ENCODE measurements at regions not wholly inside any gene's neighbourhood (a gene's known extent, or its start where the extent isn't known, plus 50 kb on each side); places are given as distances from the start of the nearest gene placed in this dataset.

- DNase-seq (ENCODE audit: low read depth), result no peak
- no peak for TF ChIP-seq CTCF (IDR thresholded peaks at IDR 0.05; ENCODE audit: low read depth, low read length, missing control alignments)
- H3K4me3 ChIP-seq (ENCODE audit: low read depth, low read length), result no peak overlapping the region
Measured at GRCh38 chr5:135210286-135211055, 176.4 kb upstream of the PITX1 start.

DNA sequence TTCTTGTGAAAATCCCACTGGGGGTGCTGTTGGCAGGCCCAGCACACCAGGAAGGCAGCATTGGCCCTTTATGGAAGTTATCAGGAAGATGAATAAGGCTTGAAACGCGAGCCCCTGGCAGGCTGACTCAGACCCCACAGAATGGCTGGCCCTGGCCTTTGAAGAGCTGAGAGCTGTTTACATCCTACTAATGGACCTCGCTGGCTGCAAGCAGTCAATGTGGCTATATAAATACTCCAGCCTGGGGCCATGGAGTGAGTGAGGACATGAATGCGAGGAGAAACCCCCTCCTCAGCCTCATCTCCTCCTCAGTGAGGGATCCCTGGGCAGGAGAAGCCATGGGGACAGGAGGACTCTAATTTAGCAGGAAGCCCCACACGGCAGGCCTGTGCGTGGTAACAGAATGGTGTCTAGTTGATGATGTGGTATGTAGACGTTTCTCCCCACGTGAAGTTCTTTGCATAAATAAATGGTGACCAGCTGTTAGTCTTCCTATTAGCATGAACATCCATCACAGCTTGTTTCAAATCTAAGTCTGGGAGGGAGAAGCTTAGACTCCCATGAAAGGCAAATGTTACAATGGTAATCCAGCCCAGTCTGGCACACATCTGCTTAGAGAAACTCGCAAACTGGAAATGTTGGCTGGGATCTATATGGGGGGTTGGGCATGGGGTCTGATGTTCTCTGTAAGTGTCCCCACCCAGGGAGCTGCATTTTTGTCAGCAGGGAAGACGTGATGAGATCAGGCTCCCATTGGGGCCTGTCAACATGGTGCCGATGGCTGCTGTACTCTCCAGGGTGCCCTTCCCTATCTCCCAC, 175.1 kb upstream of the PITX1 start:
- DNase-seq (ENCODE audit: low read depth), result no peak
- TF ChIP-seq CTCF (IDR thresholded peaks at IDR 0.05; ENCODE audit: low read depth, low read length, missing control alignments), result no peak
- no peak overlapping the region for H3K4me3 ChIP-seq (ENCODE audit: low read depth, low read length)

DNA sequence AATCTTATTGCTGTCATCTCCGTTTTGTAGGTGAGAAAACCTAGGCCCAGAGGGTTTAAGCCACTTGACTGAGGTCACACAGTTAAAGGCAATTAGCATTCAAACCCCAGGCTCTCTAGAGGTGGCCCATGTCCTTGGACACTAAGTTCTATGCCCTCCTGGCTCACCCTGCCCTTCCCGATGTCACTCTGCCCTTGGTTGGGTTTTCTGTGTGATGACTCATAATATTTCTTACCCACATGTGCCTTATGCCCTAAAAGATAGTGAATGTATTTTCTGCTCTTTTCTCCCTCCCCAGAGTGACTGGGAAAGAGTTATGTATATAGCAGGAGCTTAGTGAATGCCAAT, 174.5 kb upstream of the PITX1 start:
- no peak overlapping the region for H3K4me3 ChIP-seq (ENCODE audit: low read depth, low read length)
- no peak for DNase-seq (ENCODE audit: low read depth)
- TF ChIP-seq CTCF (IDR thresholded peaks at IDR 0.05; ENCODE audit: low read depth, low read length, missing control alignments), result no peak

DNA sequence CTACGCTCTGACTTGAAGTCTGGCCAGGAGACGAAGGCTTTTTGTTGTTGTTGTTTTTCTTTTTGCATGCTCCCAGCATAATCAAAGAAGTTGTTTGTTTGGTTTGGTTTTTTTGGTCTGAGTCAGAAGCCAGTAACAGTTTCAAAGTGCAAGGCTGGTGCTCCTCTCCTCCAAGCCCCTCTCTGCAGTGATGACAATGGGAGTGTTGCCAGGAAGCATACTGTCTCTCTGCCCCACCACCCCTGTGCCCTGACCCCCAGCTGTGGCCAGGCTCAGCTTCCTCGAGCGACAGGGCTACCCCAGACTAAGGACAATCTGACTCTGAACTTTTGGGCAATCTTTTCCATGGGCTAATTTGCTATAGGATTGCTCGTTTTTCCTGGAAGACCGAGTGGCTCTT, 173.8 kb upstream of the PITX1 start:
- no peak for DNase-seq (ENCODE audit: low read depth)

DNA sequence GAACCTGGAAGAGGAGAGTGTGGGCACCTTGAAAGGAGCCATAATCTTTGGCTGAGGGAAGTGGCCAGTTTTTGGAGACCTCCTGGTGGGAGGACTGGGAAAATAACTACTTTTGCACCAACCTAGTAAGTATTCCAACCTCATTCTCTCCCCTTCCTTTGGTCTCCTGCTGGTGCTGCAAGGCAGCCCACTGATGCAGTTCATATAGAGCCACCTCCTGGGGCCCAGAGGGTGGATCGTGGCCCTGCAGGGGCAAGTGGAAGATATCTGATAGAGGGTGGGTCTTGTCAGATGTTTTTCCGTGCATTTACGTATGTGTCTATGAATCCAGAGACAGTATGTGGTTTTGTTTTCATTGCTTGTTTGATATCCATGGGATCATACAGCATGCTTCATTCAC, 172.8 kb upstream of the PITX1 start:
- no peak for TF ChIP-seq CTCF (IDR thresholded peaks at IDR 0.05; ENCODE audit: low read depth, low read length, missing control alignments)
- DNase-seq (ENCODE audit: low read depth), result no peak
- H3K4me3 ChIP-seq (ENCODE audit: low read depth, low read length), result no peak overlapping the region

More for the DNA sequence above, 173.8 kb upstream of the PITX1 start:
- H3K4me3 ChIP-seq (ENCODE audit: low read depth, low read length), result no peak overlapping the region
- no peak for TF ChIP-seq CTCF (IDR thresholded peaks at IDR 0.05; ENCODE audit: low read depth, low read length, missing control alignments)

- TF ChIP-seq CTCF (IDR thresholded peaks at IDR 0.05; ENCODE audit: low read depth, low read length, missing control alignments), result no peak
- no peak overlapping the region for H3K4me3 ChIP-seq (ENCODE audit: low read depth, low read length)
- DNase-seq (ENCODE audit: low read depth), result no peak
Measured at GRCh38 chr5:135205632-135206349, 171.8 kb upstream of the PITX1 start.
